ENCODE measurements at regions not wholly inside any gene's neighbourhood (a gene's known extent, or its start where the extent isn't known, plus 50 kb on each side); places are given as distances from the start of the nearest gene placed in this dataset.

DNA sequence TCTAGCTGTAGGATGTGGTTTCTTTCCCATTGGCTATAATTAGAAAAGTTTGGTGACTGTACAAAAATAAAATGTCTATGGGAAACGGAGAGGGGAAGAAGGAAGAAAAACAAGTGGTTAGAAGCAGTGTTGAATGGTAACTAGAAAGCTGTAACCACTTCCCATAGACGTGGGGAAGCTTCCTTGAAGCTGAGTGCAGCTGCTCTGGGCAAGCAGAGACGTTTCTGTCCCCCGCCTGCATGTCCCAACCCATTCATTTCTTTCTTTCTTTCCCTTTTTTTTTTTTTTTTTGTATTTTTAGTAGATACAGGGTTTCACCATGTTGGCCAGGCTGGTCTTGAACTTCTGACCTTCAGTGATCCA, 367.8 kb upstream of the HS6ST1 start:
- no peak for ATAC-seq
- no peak for DNase-seq
- no peaks in the 10 kb centered on the region for H3K4me1 Mint-ChIP-seq (ENCODE audit: low read depth)
- peaks cover 2% of the 10 kb centered on the region for H3K27me3 Mint-ChIP-seq (ENCODE audit: low read depth)
- H3K4me3 Mint-ChIP-seq, result no peak overlapping the region
- no peaks in the 10 kb centered on the region for H3K36me3 Mint-ChIP-seq (ENCODE audit: insufficient read depth)
- no peaks in the 10 kb centered on the region for H3K9me3 Mint-ChIP-seq

DNA sequence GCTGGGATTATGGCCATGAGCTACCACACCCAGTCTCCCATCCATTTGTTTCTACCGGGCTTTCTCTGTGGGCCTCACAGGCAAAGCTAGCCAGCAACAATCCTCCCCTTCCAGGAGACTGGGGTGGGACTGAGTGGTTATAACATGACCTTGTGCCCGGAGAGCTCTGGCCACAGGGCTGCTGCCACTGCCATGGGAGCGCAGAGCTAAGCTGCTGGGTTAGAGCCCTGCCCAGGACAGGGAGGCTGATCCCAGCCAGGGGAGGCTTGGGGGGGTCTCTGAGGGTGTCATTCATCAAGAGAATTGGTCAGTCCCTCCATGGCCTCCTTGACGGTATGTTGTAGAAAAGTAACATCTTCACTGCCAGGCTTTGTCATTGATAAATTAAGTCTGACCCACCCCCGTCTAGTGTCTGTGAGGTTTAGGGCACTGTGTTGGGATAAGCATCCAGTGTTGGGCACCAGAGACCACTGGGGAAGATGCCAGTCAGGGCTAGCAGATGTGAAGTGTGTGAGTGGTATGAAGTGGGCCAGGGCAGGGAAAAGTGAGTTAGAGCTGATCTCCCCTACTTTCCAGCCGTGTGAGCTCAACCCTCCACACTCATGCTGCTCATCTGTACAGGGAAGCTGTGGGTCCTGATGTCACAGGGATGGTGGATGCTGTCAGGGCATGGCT, 368.4 kb upstream of the HS6ST1 start:
- Mint-ChIP-seq H3K4me3 (no peak overlapping the region), H3K9me3 (no peaks in the 10 kb centered on the region), H3K36me3 (ENCODE audit: insufficient read depth) (no peaks in the 10 kb centered on the region), H3K27me3 (ENCODE audit: low read depth) (peaks cover 2% of the 10 kb centered on the region), H3K4me1 (ENCODE audit: low read depth) (no peaks in the 10 kb centered on the region)
- DNase-seq (no peak), ATAC-seq (no peak)

DNA sequence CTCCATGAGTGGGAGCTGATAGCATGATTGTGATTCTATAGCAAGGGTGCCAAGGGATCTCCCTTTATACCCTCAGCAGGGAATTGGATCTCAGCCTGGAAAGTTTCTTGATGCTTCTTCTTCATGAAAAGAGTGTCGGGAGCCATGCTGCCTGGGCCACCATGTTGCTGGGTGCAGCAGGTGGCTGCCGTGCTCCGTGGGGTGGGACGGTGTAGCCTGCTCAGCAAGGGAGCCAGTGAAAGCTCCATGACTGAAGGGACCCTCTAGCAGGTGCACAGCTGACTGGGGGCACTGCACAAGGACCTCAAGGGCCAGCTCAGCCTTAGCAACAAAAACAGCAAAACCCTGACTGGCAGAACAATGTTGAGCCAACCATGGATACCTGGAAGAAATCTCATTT, 368.9 kb upstream of the HS6ST1 start:
- ATAC-seq, result no peak
- DNase-seq, result no peak
- Mint-ChIP-seq H3K4me3 (no peak overlapping the region), H3K4me1 (ENCODE audit: low read depth) (no peaks in the 10 kb centered on the region), H3K36me3 (ENCODE audit: insufficient read depth) (no peaks in the 10 kb centered on the region), H3K9me3 (no peaks in the 10 kb centered on the region), H3K27me3 (ENCODE audit: low read depth) (no peaks in the 10 kb centered on the region)

DNA sequence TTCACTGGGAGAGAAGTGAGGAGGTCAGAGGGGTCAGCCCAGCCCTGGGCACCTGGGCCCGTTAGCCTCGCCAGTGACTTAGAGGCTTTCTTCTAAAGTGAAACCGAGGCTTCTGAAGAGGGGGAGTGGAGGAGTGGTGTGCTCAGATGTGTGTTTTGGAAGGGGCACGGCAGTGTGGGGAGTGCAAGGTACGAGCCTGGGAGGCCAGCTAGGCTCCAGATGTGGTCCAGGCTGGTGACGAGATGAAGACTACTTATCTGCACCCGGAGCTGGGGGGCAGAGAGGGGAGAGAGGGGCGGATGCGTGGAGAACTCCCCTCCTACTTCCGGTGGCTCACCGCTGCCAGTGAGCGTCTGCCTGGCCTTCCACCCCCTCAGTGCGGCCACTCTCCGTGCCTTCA, 371.3 kb upstream of the HS6ST1 start:
- H3K36me3 Mint-ChIP-seq (ENCODE audit: insufficient read depth), result no peaks in the 10 kb centered on the region
- peaks cover 3% of the 10 kb centered on the region for H3K27me3 Mint-ChIP-seq (ENCODE audit: low read depth)
- H3K9me3 Mint-ChIP-seq, result no peaks in the 10 kb centered on the region
- no peaks in the 10 kb centered on the region for H3K4me1 Mint-ChIP-seq (ENCODE audit: low read depth)
- no peak overlapping the region for H3K4me3 Mint-ChIP-seq
- ATAC-seq (no peak), DNase-seq (no peak)

DNA sequence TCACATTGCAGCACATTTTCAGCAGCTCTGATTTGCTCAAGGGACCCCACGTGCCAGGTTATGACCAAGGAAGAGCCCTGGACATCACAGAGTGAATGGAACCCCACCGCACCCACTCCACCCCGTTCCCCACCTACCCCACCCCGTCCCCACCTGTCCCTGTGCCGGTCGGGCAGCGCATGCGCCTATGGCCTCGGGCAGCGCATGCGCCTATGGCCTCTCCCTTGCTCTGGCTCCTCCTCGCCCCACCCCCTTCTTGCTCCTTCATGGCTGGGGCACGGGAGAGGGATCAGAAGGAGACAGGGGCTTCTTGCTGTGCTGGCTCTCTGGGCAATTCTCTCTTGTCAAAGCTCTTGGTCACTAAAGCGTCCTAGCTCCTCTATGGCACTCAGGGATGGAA, 371.8 kb upstream of the HS6ST1 start:
- Mint-ChIP-seq H3K4me1 (ENCODE audit: low read depth) (no peaks in the 10 kb centered on the region), H3K9me3 (no peaks in the 10 kb centered on the region), H3K4me3 (no peak overlapping the region), H3K36me3 (ENCODE audit: insufficient read depth) (no peaks in the 10 kb centered on the region), H3K27me3 (ENCODE audit: low read depth) (peaks cover 3% of the 10 kb centered on the region)
- no peak for ATAC-seq
- no peak for DNase-seq

DNA sequence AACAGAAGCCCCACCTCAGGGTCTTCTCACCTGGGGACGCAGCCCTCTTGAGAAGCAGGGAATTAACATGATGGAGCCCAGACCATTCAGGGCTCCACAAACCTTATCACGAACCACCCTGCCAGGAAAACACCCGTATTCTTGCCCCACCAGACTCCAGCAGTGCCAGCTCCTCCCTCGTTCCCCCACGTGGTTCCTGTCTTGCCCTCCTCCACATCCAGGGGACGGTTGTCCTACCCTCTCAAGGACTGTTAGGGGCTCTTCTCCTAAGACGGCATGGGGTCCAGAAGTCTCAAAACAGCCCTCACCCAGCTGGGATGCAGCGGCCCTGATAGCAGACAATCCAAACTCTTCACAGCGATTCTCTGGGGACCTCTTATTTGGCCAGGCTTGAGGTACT, 372.2 kb upstream of the HS6ST1 start:
- H3K36me3 Mint-ChIP-seq (ENCODE audit: insufficient read depth), result no peaks in the 10 kb centered on the region
- DNase-seq, result no peak
- H3K4me1 Mint-ChIP-seq (ENCODE audit: low read depth), result no peaks in the 10 kb centered on the region
- H3K27me3 Mint-ChIP-seq (ENCODE audit: low read depth), result peaks cover 3% of the 10 kb centered on the region
- H3K4me3 Mint-ChIP-seq, result no peak overlapping the region
- H3K9me3 Mint-ChIP-seq, result no peaks in the 10 kb centered on the region
- ATAC-seq, result no peak

DNA sequence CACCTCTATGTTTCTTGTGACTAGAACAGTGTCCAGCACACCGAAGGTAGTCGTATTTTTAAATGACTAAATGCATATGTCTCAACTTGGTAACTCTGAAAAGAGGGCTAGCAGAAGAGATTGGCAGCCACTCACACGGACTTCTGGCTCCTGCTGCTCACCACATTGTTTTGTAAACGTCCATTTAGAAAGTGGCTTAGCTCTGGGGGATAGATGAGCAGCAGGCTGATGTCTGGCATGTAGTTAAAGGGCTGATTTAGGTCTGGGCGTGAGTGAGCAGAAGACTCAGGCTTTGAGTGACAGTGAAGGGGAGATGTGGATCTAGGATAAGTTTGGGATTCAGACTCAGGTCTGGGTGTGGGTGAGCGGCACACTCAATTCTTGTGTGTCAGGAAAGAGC, 372.9 kb upstream of the HS6ST1 start:
- ATAC-seq (no peak), DNase-seq (no peak)
- Mint-ChIP-seq H3K36me3 (ENCODE audit: insufficient read depth) (no peaks in the 10 kb centered on the region), H3K27me3 (ENCODE audit: low read depth) (peaks cover 3% of the 10 kb centered on the region), H3K9me3 (no peaks in the 10 kb centered on the region), H3K4me1 (ENCODE audit: low read depth) (no peaks in the 10 kb centered on the region), H3K4me3 (no peak overlapping the region)

DNA sequence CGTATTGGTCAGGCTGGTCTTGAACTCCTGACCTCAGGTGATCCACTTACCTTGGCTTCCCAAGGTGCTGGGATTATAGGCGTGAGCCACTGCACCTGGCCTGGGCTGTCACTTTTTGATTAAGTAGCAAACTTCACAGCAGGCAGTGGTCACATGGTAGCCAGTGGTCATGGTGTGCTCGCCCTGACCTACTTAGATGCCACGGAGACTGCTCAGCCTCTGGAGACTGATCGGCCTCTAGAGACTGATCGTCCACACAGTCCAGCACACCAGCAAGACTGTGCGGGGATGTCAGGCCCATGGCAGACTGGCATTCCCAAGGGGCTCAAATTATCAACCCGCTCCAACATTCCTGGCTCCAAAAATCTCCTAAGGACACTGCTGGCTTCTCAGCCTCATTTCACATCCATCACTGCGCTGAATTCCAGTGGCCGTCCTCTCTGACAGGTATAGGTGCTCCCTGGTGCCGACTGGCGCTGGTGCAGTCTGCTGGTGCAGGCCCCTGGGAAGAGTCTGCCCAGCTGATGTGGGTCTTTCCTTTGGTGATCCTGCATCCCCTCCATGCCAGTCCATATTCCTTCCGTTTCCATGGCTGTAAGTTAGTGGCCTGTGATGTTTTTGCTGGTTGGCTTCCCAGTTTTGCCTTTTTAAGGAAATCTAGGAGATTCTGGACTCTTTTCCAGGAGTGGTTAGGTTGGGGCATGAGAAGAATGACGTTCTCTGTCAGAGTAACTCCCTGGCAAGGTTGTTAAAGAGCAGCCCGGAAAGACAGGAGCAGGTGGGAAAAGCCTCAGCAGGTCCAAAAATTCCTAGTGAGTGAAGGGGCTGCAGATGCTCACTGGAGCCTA, 374.5 kb upstream of the HS6ST1 start:
- no peaks in the 10 kb centered on the region for H3K4me1 Mint-ChIP-seq (ENCODE audit: low read depth)
- DNase-seq (no peak), ATAC-seq (no peak)
- no peaks in the 10 kb centered on the region for H3K9me3 Mint-ChIP-seq
- H3K36me3 Mint-ChIP-seq (ENCODE audit: insufficient read depth), result no peaks in the 10 kb centered on the region
- no peak overlapping the region for H3K4me3 Mint-ChIP-seq
- peaks cover 3% of the 10 kb centered on the region for H3K27me3 Mint-ChIP-seq (ENCODE audit: low read depth)

DNA sequence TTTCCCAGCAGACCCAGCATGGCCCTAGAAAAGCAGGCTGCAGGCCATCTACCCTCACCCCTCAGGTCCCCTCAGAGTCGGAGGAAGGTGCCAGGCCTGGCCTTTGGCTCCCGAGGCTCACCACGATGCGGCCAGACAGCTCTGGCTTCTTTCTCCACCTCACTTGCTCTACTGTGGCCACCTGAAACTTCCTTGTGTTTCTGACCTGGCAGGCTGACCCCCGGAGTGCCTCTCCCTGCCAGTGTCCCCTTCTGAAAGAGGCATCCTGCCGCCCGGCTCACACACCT, 375.0 kb upstream of the HS6ST1 start:
- H3K4me1 Mint-ChIP-seq (ENCODE audit: low read depth), result no peaks in the 10 kb centered on the region
- H3K27me3 Mint-ChIP-seq (ENCODE audit: low read depth), result peaks cover 3% of the 10 kb centered on the region
- H3K4me3 Mint-ChIP-seq, result no peak overlapping the region
- H3K9me3 Mint-ChIP-seq, result no peaks in the 10 kb centered on the region
- H3K36me3 Mint-ChIP-seq (ENCODE audit: insufficient read depth), result no peaks in the 10 kb centered on the region
- ATAC-seq, result no peak
- DNase-seq, result no peak

DNA sequence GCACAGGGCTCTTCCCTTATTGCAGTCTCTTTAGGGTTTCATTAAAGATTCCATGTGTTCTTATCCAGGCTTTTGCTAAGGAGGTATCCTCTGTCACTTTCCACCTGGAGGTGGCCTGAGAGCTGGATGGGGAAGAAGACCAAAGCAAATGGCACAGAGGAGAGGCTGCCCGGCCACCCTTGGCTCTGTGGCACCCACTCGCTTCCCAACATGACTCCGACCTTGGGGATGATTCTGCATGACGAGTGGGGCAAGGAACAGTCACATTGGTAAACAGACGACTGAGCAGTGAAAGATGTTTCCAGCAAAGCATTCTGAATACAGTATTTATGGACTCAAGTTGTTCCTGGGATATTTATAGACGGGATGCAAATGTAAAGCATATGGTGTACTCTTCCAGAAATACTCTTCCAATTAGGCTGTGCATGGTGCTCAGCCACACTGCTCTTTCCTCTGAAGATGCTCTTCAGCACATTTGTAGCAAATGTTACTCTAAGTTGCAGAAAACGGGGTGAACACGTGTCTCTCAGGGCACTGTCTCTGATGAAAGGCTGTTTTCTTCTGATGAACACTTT, 377.1 kb upstream of the HS6ST1 start:
- Mint-ChIP-seq H3K9me3 (no peaks in the 10 kb centered on the region), H3K4me1 (ENCODE audit: low read depth) (no peaks in the 10 kb centered on the region), H3K4me3 (no peak overlapping the region), H3K27me3 (ENCODE audit: low read depth) (peaks cover 4% of the 10 kb centered on the region), H3K36me3 (ENCODE audit: insufficient read depth) (no peaks in the 10 kb centered on the region)
- no peak for ATAC-seq
- DNase-seq, result no peak

DNA sequence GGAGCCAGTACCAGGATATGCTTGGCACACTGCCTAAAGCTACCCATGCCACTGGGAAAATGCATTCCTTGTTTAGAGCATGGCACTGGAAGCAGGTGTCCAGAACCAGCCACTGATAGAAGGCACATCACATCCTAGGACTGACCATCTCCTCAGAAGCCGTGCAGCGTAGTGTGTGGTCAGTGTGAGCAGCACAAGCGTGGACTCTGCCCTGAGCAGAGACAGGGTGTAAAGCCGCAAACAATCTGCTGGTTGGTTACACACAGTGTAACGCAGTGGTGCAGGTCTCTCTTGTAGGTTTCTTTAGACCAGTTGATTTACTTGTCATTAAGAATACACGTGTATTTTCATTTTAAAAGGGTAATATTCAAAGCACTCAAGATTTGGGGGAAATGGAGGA, 377.8 kb upstream of the HS6ST1 start:
- no peaks in the 10 kb centered on the region for H3K36me3 Mint-ChIP-seq (ENCODE audit: insufficient read depth)
- ATAC-seq (no peak), DNase-seq (no peak)
- H3K4me1 Mint-ChIP-seq (ENCODE audit: low read depth), result no peaks in the 10 kb centered on the region
- peaks cover 5% of the 10 kb centered on the region for H3K27me3 Mint-ChIP-seq (ENCODE audit: low read depth)
- H3K4me3 Mint-ChIP-seq, result no peak overlapping the region
- H3K9me3 Mint-ChIP-seq, result no peaks in the 10 kb centered on the region

DNA sequence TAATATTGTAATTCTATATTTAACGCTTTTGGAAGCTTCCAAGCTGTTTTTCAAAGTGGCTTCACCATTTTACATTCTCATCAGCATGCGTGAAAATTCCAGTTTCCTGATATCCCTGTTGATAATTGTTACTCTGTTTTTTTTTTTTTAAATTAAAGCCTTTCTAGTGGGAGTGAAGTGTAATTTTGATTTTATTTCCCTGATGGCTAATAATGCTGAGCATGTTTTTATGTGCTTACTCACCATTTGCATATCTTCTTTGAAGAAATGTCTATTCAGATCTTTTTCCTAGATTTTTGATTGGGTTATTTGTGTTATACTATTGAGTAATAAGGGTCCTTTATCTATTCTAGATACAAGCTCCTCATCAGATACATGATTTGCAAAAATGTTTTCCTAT, 382.8 kb upstream of the HS6ST1 start:
- no peak for ATAC-seq

DNA sequence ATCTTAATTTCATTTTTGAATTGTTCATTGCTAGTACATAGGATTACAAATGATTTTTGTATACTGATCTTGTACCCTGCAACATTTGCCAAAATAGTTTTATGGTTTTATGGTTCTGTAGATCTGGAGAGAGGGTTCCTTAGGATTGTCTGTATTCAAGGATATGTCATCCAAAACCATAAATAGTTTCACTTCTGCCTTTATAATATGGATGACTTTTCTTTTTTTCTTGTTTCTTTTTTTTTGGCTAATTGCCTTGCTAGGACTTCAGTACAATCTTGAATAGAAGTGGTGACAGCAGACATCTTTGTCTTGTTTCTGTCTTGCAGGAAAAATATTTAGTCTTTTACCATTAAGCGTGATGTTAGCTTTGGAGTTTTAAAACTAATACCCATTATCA, 383.9 kb upstream of the HS6ST1 start:
- DNase-seq (no peak), ATAC-seq (no peak)
- H3K9me3 Mint-ChIP-seq, result peaks cover 9% of the 10 kb centered on the region

More for the DNA sequence above, 382.8 kb upstream of the HS6ST1 start:
- Mint-ChIP-seq H3K9me3 (peaks cover 8% of the 10 kb centered on the region), H3K36me3 (ENCODE audit: insufficient read depth) (no peaks in the 10 kb centered on the region), H3K4me3 (no peak overlapping the region), H3K4me1 (ENCODE audit: low read depth) (no peaks in the 10 kb centered on the region), H3K27me3 (ENCODE audit: low read depth) (peaks cover 6% of the 10 kb centered on the region)
- DNase-seq, result no peak

DNA sequence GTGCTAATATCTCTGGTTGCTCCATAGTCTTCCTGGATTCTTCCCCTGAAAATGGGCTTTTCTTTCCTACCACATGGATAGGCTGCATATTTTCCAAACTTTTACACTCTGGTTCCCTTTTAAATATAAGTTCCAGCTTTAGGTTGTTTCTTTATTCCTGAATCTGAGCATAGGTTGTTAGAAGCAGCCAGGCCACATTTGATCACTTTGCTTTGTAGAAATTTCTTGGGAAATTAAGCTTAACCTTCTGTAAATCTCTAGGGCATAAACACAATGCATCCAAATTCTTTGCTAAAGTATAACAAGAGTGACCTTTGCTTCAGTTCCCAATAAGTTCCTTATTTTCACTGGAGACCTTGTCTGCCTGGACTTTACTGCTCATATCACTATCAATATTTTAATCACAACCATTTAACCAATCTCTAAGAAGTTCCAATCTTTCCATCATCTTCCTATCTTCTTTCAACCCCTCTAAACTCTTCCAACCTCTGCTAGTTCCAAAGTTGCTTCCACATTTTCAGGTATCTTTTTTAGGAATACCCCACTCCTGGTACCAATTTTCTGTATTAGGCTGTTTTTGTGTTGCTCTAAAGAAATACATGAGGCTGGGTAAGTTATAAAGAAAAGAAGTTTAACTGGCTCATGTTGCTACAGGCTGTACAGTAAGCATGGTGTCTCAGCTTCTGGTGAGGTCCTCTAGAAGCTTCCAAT, 389.6 kb upstream of the HS6ST1 start:
- Mint-ChIP-seq H3K4me3 (no peak overlapping the region), H3K4me1 (ENCODE audit: low read depth) (no peaks in the 10 kb centered on the region), H3K36me3 (ENCODE audit: insufficient read depth) (peaks cover 1% of the 10 kb centered on the region), H3K9me3 (peaks cover 31% of the 10 kb centered on the region), H3K27me3 (ENCODE audit: low read depth) (peaks cover 8% of the 10 kb centered on the region)
- ATAC-seq (no peak), DNase-seq (no peak)

More for the DNA sequence above, 383.9 kb upstream of the HS6ST1 start:
- H3K36me3 Mint-ChIP-seq (ENCODE audit: insufficient read depth), result no peaks in the 10 kb centered on the region
- H3K4me1 Mint-ChIP-seq (ENCODE audit: low read depth), result no peaks in the 10 kb centered on the region
- no peak overlapping the region for H3K4me3 Mint-ChIP-seq
- peaks cover 6% of the 10 kb centered on the region for H3K27me3 Mint-ChIP-seq (ENCODE audit: low read depth)

DNA sequence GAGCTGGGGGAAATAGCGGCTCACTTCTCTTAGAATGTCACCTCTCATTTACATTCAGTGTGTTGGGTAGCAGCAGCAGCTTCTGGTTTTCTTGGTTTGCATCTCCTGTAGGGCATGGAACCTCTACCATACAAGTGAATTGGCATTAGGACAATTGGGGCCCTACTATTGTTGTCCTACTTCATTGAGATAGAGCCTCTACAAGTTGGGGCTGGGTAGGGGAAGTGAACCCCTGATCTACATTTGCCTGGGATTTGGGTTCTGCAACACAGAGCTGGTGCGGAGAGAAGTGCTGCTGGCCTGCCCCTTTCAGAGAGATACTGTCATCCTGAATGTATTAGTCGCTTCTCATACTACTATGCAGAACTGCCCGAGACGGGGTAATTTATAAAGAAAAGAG, 391.6 kb upstream of the HS6ST1 start:
- Mint-ChIP-seq H3K9me3 (peaks cover 28% of the 10 kb centered on the region), H3K4me3 (no peak overlapping the region), H3K27me3 (ENCODE audit: low read depth) (peaks cover 9% of the 10 kb centered on the region), H3K4me1 (ENCODE audit: low read depth) (no peaks in the 10 kb centered on the region), H3K36me3 (ENCODE audit: insufficient read depth) (peaks cover 1% of the 10 kb centered on the region)
- DNase-seq (no peak), ATAC-seq (no peak)

Measured in activated T-cell treated with anti-CD3 and anti-CD28 coated beads, Interleukin-2, amount 50 U/mL, for 4 hours (primary cell).